ENCODE measurements at regions not wholly inside any gene's neighbourhood (a gene's known extent, or its start where the extent isn't known, plus 50 kb on each side); places are given as distances from the start of the nearest gene placed in this dataset.

- no peak for TF ChIP-seq CTCF (IDR thresholded peaks at IDR 0.05)
Measured at GRCh38 chr6:159535656-159536350, 157.2 kb downstream of the SOD2 start.

- no peak for TF ChIP-seq CTCF (IDR thresholded peaks at IDR 0.05)
Measured at GRCh38 chr6:159533568-159533967, 159.5 kb downstream of the SOD2 start.

GRCh38 chr6:159533016-159533415 is 160.0 kb downstream of the SOD2 start:
- no peak for TF ChIP-seq CTCF (IDR thresholded peaks at IDR 0.05)

GRCh38 chr6:159532155-159532554 is 160.9 kb downstream of the SOD2 start:
- no peak for TF ChIP-seq CTCF (IDR thresholded peaks at IDR 0.05)

- no peak for TF ChIP-seq CTCF (IDR thresholded peaks at IDR 0.05)
Measured at GRCh38 chr6:159529934-159530333, 163.1 kb downstream of the SOD2 start.

GRCh38 chr6:159527351-159527750 is 165.7 kb downstream of the SOD2 start:
- TF ChIP-seq CTCF (IDR thresholded peaks at IDR 0.05) = no peak

GRCh38 chr6:159525445-159526025 is 167.5 kb downstream of the SOD2 start:
- TF ChIP-seq CTCF (IDR thresholded peaks at IDR 0.05) = no peak
